Liver (tissue), 3 donors: ENCODE measurements at regions not wholly inside any gene's neighbourhood (a gene's known extent, or its start where the extent isn't known, plus 50 kb on each side); places are given as distances from the start of the nearest gene placed in this dataset.
A peak's percentile ranks its signal among the peaks of the same experiment; 100 is the strongest.

Source experiments
- JUND ChIP-seq, 2 donors: IDR thresholded peaks; 2 replicates each; pipeline ENCODE4 v1.6.1; 2016; ENCODE audit warnings: antibody characterized with exemption in 2 of 2
- RAD21 ChIP-seq, 2 donors: IDR thresholded peaks; 2 replicates each; pipeline ENCODE4 v1.6.1; 2016; ENCODE audit warnings: antibody characterized with exemption in 2 of 2, mild to moderate bottlenecking in 2 of 2
- TAF1 ChIP-seq: conservative IDR thresholded peaks from 2 replicates; pipeline ENCODE4 v1.6.1; 2016; ENCODE audit warnings: antibody characterized with exemption, mild to moderate bottlenecking
- TF ChIP-seq, protein P1 (sequence below): fragments of 150-350 bp; IDR thresholded peaks from 2 replicates; pipeline ENCODE4 v1.5.1; 2017; ENCODE audit warnings: improper control_type of control experiment, low read depth, low read length; ENCODE audit not compliant: missing input control
- TF ChIP-seq, protein P2 (sequence below): IDR thresholded peaks from 2 replicates; pipeline ENCODE4 v1.6.1; 2016; ENCODE audit warnings: antibody characterized with exemption
- TF ChIP-seq, protein P3 (sequence below): IDR thresholded peaks from 2 replicates; pipeline ENCODE4 v1.6.1; 2016; ENCODE audit warnings: antibody characterized with exemption
- donor health status: healthy.
- donor health status: healthy.

DNA sequence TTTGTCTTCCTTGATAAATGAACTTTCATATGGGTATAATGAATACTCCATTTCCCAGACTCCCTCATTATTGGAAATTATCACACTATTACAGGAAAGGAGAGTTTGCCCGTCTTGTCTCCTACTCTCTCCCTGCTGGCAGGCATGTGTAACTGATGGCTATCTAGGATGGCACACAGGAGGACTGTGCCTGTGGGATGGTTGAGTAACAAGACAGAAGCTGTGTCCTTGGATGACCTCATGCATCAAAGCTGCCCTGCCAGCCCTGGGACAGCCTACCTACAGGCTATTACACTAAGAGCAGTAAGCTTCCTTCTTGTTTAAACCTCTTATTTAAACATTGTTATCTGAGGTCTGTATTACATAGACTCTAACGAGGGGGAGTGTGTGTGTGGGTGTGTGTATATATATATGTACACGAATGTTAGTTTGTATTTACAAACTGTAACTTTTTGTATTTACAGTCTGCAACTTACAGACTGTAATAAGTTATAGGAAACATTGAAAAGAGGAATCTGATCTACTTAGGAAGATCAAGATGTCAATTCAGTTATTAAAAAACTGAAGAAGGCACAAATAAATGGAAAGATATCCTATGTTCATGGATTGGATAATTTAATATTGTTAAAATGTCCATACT lies 247.6 kb upstream of the ACO1 start:
- TF ChIP-seq, protein P1, sequence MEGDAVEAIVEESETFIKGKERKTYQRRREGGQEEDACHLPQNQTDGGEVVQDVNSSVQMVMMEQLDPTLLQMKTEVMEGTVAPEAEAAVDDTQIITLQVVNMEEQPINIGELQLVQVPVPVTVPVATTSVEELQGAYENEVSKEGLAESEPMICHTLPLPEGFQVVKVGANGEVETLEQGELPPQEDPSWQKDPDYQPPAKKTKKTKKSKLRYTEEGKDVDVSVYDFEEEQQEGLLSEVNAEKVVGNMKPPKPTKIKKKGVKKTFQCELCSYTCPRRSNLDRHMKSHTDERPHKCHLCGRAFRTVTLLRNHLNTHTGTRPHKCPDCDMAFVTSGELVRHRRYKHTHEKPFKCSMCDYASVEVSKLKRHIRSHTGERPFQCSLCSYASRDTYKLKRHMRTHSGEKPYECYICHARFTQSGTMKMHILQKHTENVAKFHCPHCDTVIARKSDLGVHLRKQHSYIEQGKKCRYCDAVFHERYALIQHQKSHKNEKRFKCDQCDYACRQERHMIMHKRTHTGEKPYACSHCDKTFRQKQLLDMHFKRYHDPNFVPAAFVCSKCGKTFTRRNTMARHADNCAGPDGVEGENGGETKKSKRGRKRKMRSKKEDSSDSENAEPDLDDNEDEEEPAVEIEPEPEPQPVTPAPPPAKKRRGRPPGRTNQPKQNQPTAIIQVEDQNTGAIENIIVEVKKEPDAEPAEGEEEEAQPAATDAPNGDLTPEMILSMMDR, result peak; percentile 37
- TF ChIP-seq, protein P2, sequence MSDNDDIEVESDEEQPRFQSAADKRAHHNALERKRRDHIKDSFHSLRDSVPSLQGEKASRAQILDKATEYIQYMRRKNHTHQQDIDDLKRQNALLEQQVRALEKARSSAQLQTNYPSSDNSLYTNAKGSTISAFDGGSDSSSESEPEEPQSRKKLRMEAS, result no peak
- TF ChIP-seq TAF1, result no peak
- no peak for TF ChIP-seq RAD21 (IDR thresholded peaks at IDR 0.05)
- no peak for TF ChIP-seq JUND (IDR thresholded peaks at IDR 0.05)
- TF ChIP-seq, protein P3, sequence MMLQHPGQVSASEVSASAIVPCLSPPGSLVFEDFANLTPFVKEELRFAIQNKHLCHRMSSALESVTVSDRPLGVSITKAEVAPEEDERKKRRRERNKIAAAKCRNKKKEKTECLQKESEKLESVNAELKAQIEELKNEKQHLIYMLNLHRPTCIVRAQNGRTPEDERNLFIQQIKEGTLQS, result no peak
